CD4-positive, alpha-beta T cell treated with Interleukin-17A for 1 hour (primary cell): ENCODE measurements at regions not wholly inside any gene's neighbourhood (a gene's known extent, or its start where the extent isn't known, plus 50 kb on each side); places are given as distances from the start of the nearest gene placed in this dataset.

ENCODE experiments used
- DNase-seq: peaks from one replicate; pipeline ENCODE4 v3.0.0-alpha.2; 2020

DNA sequence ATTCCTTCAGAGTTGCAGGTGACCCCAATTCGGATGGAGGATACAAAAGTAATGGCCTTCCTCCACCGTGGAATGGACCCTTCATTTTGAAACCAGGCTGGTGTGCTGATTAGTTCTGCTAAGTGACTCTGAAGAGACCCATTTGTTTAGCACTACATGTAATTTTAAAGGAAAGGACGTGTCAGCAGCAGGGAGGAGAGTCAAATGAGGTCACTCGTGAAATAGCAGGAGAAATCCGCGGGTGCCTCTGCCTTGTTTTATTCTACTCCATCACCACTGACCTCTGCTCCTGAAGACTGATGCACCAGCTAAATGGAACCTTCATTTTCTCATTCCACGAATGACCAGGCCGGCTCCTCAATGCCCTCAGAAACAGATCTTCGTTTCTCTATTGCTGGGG lies 589.2 kb downstream of the CDH11 start:
- no peak for DNase-seq

DNA sequence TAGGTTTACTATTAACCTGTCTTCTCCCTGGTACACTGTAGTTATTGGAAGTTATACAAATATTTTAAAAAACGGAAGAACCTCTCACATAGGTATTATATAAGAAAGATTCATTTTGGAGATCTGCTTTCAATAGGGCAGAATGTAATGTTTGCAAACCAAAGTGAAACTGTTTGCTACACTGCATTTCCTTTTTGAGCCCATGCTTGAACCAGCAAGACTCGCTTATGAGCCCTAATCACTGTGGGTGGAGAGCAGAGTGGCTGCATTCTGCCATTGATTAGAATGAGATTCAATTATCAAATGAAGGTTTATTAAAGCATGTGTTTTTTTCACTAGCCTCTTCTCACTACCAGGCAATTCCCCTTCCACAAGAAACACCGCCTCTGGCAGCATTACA lies 589.7 kb downstream of the CDH11 start:
- DNase-seq = no peak

DNA sequence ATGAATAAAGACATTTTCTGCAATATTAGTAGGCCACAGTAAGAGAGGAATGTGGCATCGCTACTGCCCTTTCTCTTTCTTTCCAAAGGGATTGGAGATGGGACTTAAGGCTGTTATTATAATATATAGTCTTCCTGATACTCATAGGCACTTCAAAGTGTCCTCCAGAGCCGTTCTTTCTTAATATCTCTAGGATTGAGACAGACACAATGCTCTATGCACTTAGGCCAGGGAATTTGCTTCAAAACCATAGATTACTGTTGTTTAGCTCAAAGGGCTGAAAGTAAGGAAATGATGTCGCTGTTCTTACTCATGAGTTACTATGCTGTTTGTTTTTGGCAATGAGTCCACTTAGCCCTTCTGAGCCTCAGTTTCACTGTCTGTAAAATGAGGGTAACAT lies 590.5 kb downstream of the CDH11 start:
- DNase-seq = no peak

DNA sequence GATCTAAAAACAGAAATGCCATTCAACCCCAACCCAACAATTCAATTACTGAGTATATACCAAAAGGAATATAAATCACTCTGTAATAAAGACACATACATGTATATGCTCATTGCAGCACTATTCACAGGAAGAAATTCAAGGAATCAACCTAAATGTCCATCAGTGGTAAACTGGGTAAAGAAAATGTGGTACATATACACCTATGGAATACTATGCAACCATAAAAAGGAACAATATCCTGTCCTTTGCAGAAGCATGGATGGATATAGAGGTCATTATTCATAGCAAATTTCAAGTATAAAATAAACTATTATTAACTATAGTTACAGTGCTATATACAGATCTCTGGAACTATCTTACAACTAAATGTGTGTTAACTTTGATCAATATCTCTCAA lies 599.3 kb downstream of the CDH11 start:
- no peak for DNase-seq

DNA sequence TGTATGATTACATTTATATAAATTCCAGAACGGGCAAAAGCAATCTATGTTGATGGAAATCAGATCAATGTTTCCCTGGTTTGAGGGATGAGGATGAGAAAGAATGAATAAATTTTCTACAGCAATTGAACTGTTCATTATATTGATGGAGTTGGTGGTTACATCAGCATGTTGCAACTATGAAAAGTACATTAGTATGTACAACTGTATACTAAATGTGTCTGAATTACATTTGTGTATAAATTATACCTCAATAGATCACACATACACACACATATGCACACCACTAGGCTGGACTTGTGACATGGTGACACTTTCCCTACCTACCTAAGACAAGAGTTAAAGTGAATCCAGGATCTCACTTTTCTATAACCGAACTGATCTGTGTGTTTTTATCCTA lies 608.0 kb downstream of the CDH11 start:
- no peak for DNase-seq

DNA sequence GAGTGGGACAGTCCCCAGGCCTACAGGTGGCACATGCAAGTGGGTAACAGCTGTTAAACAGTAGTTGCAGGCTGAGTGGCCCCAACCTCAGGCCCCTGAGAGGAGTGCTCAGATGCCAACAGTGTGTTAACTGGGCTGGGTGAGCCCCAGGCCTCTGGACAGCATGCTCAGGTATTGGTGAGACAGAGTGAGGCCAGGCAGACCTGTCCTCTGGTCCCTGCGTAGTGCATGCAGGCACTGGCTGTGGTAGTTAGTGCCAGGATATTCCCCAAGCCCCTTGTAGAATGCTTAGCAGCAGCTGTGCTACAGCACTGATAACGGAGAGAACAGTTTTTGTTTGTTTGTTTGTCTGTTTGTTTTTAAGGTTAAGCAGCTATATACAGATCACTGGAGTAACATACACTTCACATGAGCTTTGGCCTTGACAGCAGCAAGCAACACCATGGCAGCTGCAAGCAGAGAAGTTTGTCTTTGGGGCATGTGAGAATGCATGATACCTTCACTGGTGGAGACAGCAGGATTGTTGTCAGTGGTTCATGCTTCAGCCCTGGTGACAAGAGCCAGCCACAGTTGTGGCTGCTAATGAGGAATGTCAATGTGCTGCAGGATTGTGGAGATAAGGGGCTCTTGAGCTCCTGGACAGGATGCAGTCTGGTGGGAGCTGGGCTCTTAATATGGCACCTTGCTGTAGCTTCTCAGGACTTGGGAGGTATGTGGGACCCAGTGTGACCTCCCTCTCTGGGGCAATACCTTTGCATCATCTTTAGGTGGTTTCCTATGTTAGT lies 614.4 kb downstream of the CDH11 start:
- no peak for DNase-seq

DNA sequence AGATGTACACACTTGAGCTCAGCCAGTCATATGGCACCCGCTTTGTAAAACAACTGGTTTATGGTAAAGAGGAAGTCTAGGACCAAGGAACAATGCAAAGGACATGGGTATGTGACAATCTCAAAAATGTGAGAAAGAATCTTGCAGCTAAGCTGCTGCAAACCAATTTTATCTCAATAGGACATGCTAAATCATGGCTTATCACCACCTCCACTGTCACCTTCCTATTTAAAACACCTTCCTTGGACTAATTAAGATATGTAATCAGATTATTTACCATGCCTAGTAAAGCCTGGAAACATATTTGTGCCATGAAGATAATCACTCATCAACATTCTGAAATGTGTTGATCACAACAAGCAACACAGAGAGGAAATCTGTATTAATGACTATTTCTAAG lies 622.7 kb downstream of the CDH11 start:
- DNase-seq = no peak

DNA sequence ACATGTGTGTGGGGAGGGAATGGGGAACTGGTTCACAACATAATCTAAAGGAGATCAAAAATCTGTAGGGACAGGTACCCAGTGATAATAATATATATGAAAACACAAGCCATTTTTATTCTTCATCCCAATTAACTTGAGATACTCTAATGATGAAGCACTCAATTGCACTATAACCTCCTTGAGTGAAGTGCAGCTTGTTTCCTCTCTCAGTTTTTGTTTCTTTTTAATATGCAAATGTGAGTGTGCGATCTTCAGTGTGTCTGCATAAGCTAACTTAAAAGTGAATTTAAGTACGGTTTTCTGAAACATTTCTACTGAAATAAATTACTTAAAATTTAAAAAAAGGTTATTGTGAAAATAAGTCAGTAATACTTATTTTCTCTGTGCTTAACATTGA lies 623.5 kb downstream of the CDH11 start:
- DNase-seq = no peak

DNA sequence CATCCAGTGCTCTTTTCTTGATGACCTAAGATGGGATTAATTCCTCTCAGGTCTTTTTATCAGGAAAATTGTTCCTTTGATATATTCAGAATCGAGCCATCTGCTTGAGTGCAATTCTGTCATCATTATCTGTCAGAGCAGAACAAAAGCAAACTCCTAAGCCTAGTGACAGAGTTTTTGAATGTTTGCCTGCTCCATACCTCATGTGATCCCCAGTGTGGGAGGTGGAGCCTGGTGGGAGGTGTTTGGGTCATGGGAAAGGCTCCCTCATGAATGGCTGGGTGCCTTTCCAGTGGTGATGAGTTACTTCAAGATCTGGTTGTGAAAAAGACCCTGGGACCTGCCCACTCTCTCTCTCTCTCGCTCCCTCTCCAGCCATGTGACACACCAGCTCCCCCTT lies 628.2 kb downstream of the CDH11 start:
- DNase-seq = no peak

DNA sequence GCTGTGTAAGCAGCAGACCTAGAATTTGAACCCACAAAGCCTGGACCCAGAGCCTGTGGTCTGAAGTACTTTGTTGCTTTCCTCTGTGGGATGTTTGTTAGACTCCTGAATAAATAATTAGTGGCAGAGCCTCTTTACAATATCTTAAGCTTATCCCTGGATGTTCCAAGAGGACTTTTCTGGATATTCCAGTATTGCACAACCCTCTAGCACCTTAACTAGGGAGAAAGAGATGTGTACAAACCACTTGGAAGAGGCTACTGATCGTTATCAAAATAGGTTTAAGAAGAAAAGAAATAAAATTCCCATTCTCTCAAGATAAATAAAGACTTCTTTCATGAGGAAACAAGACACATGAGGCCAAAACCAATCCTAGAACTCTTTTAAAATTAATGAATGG lies 632.4 kb downstream of the CDH11 start:
- no peak for DNase-seq

DNA sequence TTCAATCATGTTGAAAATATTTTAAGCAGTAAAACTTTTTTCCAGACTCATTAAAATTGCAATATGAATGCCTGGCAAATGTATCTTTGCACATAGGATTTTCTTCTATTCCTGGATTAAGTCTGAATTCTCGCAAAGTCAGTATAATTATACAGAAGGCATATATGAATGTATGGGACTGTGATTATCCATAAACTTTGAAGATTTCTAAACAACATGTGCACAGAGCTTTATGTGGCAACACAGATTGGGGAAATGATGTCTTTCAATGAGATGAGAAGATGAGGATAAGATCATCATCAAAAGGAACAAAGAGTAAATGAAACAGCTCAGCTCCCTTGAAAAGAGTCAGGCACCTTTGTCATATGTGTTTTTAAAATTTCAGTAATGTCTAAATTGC lies 635.3 kb downstream of the CDH11 start:
- no peak for DNase-seq

DNA sequence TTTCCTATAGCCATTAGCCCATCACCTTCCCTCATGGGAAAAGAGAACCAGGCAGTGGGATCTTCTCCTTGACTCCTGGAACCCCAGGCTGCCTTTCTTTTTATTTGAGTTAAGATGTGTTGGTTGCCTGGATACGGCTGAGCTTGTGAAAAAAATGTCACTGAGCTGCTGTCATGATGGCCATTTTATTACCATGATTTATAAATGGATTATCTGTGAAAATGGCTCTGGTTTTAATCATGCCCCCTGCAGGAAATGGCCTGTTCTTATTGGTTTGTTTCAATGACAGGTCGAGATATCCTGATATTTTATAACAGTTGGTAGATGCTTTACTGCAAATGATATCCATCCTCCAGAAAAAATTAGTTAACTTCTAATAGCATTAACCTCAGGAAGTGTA lies 640.4 kb downstream of the CDH11 start:
- no peak for DNase-seq

DNA sequence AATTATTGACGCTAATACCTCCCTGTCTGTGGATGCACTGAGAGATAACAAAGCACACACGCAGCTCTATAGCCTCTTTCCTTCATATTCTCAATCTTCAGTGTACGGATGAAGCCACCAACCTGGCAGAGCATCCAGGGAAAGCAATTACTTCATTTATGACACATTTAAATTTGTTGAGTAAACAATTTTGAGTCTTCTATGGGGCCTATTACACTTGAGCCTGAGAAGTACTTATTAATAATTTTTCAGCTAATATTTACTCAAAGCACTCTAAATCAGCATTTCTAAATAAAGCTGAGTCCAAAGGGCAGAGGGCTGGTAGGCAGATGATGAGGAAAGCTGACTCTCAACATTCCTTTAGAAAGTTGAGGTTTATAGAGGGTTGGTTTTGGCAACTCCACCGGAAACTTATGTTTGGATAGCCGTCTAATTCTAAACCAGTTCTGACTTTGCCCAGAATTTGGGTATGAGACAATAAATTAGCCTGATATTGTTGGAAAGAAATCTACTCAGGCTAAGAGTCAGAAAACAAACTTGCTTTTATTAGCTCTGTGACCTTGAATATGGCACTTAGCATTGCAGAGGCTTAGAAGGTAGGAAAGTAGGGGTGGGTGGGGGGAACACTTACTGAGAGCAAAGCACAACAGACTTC lies 643.5 kb downstream of the CDH11 start:
- DNase-seq = no peak

DNA sequence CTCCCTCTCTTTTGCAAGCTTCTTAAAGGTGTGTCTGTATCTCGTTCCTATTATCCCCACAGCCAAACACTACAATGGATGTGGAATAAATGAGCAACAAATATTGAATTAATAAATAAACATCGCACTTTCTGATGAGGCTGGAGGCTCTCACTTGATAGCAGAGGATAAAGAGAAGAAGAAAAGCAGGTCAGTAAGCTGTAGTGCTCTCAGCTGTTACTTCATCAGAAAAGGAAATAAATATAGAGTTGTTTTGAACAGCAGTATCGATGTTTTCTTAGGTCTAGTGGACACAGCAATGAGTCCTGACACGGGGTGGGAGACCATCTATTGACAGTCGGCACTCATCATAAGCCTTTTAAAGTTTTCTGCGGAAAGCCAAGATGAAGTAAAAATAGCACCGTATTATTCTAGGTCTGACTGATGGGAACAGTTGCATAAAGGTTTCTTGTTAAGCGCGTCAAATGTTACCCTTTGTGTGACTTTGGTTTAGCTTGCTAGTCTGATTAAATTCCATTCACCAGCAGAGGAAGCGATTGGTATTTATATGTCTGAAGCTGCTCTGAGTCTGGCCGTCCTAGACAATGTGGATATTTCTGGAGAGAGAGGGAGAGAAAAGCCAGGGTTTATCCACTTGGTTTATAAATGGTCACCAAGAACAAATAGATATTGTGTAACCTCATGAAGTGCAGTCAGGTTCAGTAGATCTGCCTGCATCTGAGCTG lies 646.1 kb downstream of the CDH11 start:
- DNase-seq = no peak

DNA sequence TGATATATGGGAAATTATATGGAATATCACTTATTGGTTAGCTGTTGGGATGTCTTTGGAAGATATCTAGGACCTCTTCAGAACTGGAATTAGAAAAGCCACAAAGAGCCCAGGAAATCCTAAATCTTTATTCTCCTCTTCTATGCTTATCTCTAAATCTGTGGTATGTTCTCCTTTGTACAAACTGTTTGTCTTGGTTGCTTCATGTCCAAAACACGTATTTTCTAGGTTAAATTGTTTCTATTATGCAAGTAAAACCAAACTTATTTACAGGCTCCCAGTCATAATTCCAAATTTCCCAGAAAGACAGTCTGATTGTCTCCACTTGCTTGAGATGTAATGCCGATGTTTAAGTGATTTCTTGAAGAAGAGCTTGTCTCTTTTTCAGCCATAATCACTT lies 650.9 kb downstream of the CDH11 start:
- DNase-seq = no peak

DNA sequence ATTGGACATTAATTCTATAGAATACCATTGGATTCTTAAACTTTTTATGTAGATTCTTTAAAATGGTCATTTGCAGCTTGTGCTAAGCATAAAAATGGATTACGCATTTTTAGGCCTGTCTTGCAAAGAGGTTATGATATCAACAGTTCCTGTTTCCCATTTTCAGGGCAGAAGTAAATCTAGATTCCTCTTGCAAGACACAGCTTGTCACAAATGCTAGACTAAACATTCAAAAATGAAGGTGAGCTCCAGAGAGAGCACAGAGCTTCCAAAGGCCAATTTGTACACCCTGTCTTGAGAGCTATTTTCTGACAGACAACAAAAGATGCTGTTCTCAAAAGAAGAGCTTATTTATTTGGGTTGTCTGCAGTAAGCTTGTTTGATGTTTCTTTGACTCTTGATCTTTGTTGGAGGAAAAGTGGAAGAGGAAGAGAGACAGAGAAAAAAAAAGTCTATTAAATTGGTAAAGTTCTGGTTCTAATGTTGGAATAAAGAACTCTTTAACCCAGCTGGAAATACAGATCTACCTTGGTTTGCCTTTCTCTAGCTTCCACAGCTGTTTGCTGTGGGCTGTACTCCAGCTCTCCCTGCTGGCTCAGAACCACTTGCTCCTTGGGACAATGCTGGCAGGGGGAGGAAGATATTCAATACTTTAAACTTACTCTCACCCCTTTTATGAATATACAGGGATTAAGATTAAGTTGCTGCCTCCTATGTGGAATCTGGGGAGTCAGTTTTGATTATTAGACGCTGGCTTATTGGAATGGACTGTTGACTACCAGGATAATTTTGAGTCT lies 651.8 kb downstream of the CDH11 start:
- no peak for DNase-seq

DNA sequence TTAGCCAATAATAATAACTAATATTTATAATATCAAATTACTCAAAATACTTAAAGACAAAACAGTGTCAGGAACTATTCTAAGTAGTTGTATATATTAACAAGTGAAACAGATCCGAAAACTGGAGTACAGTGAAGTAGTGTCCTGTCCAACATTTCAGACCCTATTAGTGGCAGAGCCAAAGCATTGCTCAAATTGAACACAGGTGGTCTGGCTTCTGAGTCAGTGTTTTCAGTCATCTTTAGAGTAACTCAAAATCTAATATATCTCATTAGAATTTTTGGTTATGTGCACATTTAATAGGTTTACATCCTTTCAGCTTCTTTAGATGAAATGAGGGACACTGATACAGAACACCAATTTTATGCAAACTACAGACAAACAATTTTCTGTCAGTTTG lies 652.5 kb downstream of the CDH11 start:
- DNase-seq = no peak

DNA sequence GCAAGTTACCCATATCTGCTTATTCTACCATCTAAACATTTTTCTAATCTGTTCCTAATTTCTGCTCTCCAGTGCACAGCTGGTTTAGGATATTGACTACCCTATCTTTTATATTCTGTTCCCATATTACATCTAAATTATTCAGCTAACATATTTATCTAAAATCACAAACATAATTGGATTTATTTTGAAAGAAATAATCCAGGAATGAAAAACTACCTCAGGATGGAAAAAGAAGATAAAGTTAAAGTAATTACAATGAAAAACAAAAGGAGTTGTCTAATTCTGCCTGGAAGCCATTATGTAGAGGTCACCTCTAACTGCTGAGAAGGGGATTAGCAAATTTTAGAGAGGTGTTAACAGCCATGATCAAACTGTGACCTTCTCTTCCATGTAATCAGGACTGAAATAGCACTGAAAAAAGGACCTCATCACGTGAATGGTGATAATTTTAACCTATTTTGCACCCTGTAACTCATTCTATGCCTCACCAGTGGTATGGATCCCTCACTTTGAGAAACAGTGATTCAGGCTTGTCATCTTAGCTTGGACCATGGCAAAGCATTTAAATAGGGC lies 653.3 kb downstream of the CDH11 start:
- DNase-seq = no peak

DNA sequence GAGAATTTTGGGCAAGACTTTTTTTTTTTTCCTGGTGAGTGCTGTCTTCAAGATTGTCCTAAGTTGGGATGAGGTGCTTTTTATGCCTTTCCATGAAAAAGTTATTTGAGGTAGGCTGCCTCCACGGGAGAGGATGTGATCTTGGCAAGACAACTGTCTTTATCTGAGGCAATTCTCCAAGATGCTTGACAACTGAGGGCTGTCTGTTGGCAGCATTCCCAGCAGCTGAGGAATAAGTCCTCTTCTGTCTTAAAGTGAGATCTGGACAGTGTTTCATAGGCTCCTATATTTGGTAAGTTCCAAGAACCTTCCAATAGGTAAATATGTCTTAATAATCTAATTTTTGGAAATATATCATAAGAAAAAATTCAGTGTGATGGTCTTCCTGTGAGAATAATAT lies 662.0 kb downstream of the CDH11 start:
- no peak for DNase-seq

DNA sequence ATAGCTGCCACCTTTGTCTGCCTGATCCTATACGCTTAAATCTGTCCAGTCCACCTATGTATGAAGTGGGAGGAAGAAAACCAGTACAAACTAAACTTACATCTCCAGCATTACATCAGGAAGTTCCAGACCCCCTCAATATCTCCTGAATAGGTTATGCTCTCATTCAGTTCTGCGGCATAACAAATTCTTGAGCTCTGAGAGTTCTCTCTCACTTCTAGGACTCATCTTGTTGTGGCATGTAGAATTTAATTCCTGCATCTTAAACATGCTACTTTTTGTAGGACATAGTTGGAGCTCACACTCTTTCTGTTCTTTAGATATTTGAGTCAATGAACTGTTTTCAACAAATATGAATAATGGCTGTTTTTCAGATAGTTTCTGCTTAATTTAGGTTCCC lies 662.5 kb downstream of the CDH11 start:
- no peak for DNase-seq

DNA sequence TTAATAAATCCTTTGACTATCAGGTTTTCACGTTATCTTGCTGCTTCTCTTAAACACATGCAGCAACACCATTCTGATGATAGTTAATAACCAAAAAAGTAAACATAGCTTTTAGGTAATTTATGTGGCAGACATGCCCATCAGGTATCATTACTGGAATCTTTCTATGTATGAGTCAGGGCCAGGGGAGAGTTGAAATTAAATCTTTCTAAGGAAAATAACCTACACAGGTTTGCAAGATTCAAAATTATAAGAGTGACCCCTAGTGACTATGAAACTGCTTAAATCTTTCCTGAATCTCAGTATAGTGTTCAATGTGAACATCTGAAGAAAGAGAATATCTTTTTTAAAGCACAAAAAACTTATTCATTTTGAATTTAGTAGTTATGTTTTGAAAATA lies 666.6 kb downstream of the CDH11 start:
- no peak for DNase-seq

DNA sequence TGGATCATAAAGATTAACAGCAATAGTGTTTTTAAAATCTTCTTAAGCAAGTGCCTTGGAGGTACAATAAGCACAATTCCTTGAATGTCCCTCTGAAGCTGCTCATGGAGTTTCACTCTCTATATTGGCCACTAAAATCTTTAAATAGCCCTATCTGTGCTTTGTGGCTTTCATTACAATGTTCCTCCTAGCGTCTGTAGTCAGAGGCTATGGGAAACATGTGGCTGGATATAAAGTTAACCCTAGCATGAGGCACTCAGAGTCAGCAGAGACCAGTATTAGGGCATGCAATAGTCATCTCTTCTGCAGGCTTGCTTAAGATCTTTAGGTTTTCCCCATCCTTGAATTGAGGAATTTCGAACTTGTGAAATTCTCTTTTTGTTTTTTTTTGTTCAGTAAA lies 668.2 kb downstream of the CDH11 start:
- DNase-seq = no peak

DNA sequence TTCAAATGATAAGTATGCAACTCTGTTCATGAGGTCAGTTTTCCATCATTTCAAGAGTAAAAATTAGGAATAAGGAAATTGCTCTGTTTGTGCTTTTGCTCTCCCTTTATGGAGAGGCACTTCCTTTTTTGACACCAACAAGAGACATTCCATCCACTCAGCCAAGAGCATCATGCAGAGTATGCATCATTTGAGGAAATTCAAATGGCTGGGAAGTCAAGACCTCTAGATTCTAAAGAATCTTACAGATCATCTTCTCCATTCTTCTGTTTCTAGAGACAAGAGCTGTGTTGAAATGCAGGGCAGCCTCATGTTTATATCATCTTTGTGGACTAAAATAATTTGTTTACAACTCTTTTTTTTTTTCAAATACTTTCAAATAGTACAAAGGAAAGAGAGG lies 669.4 kb downstream of the CDH11 start:
- DNase-seq = no peak
